ENCODE measurements at regions not wholly inside any gene's neighbourhood (a gene's known extent, or its start where the extent isn't known, plus 50 kb on each side); places are given as distances from the start of the nearest gene placed in this dataset.

DNA sequence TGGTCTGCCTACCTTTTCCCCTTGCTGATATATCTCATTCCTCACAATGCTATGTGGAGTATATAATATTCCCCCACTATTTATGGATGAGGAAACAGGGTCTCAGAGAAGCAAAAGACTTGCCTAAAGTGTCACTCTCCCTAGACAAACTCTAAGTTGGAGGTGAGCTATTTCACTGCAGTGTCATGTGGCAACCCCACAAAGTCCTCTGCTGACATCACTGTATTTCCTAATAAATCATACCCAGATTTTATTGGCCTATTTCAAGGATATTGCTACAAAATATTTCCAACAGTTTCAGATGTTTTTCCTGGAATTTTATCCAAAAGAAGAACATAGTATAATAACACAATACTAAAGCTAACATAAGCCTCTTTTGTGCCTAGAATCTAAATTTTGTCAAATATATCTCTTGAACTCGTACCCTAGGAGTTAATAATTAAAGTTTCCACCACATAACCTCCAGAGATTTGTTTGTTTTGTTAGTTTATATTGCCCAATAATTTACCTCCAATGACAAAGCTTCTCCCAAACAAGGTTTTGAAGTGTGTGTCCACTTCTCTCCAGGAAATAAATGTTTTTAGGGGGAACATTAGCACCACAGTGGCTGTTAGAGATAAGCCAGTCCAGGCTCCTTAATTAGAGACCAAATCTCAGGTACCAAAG, 215.1 kb downstream of the ASCL1 start:
- Histone ChIP-seq H3K4me1 (ENCODE audit: low read length) (no peaks in the 10 kb centered on the region), H3K9me2 (replicated peaks; ENCODE audit: insufficient read depth, low read length) (no peaks in the 10 kb centered on the region), H3F3A (ENCODE audit: insufficient read depth, low read length) (no peaks in the 10 kb centered on the region), H3K27me3 (replicated peaks; ENCODE audit: insufficient read depth, low read length) (no peaks in the 10 kb centered on the region), H3K9ac (ENCODE audit: low read length) (no peak overlapping the region), H3K79me2 (ENCODE audit: low read length) (no peaks in the 10 kb centered on the region), H3K4me2 (ENCODE audit: low read depth, low read length) (no peak overlapping the region), H3K4me3 (ENCODE audit: low read length) (no peak overlapping the region), H2AFZ (ENCODE audit: low read length) (no peak overlapping the region), H4K20me1 (ENCODE audit: insufficient read depth, low read length) (no peaks in the 10 kb centered on the region), H3K36me3 (replicated peaks; ENCODE audit: insufficient read depth, low read length) (no peaks in the 10 kb centered on the region), H3K27ac (ENCODE audit: low read length) (no peak overlapping the region), H3K9me3 (replicated peaks; ENCODE audit: insufficient read depth, low read length) (no peaks in the 10 kb centered on the region)
- TF ChIP-seq CTCF (IDR thresholded peaks at IDR 0.05; ENCODE audit: low read length) (no peak), EZH2 (optimal IDR thresholded peaks at IDR 0.05; ENCODE audit: low read depth, low read length) (no peak), EZH2phosphoT487 (IDR thresholded peaks at IDR 0.05; ENCODE audit: low read length) (no peak)
- no peak for DNase-seq

GRCh38 chr12:103175625-103176024, 218.2 kb downstream of the ASCL1 start:
- H3K4me2 ChIP-seq (ENCODE audit: low read depth, low read length): no peak overlapping the region
- H3K4me1 ChIP-seq (ENCODE audit: low read length): no peaks in the 10 kb centered on the region
- no peaks in the 10 kb centered on the region for H3F3A ChIP-seq (ENCODE audit: insufficient read depth, low read length)
- no peaks in the 10 kb centered on the region for H4K20me1 ChIP-seq (ENCODE audit: insufficient read depth, low read length)
- no peak overlapping the region for H3K9ac ChIP-seq (ENCODE audit: low read length)
- TF ChIP-seq CTCF (IDR thresholded peaks at IDR 0.05; ENCODE audit: low read length) (no peak), EZH2phosphoT487 (IDR thresholded peaks at IDR 0.05; ENCODE audit: low read length) (no peak), EZH2 (optimal IDR thresholded peaks at IDR 0.05; ENCODE audit: low read depth, low read length) (no peak)
- no peaks in the 10 kb centered on the region for H3K79me2 ChIP-seq (ENCODE audit: low read length)
- DNase-seq: no peak
- no peak overlapping the region for H3K4me3 ChIP-seq (ENCODE audit: low read length)
- no peaks in the 10 kb centered on the region for H3K9me2 ChIP-seq (replicated peaks; ENCODE audit: insufficient read depth, low read length)
- H3K27me3 ChIP-seq (replicated peaks; ENCODE audit: insufficient read depth, low read length): no peaks in the 10 kb centered on the region
- no peaks in the 10 kb centered on the region for H3K9me3 ChIP-seq (replicated peaks; ENCODE audit: insufficient read depth, low read length)
- no peak overlapping the region for H2AFZ ChIP-seq (ENCODE audit: low read length)
- H3K36me3 ChIP-seq (replicated peaks; ENCODE audit: insufficient read depth, low read length): no peaks in the 10 kb centered on the region
- no peak overlapping the region for H3K27ac ChIP-seq (ENCODE audit: low read length)

GRCh38 chr12:103177639-103178255, 220.3 kb downstream of the ASCL1 start:
- no peak for TF ChIP-seq EZH2 (optimal IDR thresholded peaks at IDR 0.05; ENCODE audit: low read depth, low read length)
- TF ChIP-seq CTCF (IDR thresholded peaks at IDR 0.05; ENCODE audit: low read length): no peak
- TF ChIP-seq EZH2phosphoT487 (IDR thresholded peaks at IDR 0.05; ENCODE audit: low read length): no peak
- Histone ChIP-seq H4K20me1 (ENCODE audit: insufficient read depth, low read length) (no peaks in the 10 kb centered on the region), H3K79me2 (ENCODE audit: low read length) (no peaks in the 10 kb centered on the region), H3K36me3 (replicated peaks; ENCODE audit: insufficient read depth, low read length) (no peaks in the 10 kb centered on the region), H3F3A (ENCODE audit: insufficient read depth, low read length) (no peaks in the 10 kb centered on the region), H3K4me1 (ENCODE audit: low read length) (no peaks in the 10 kb centered on the region), H3K4me3 (ENCODE audit: low read length) (no peak overlapping the region), H2AFZ (ENCODE audit: low read length) (no peak overlapping the region), H3K9me2 (replicated peaks; ENCODE audit: insufficient read depth, low read length) (no peaks in the 10 kb centered on the region), H3K4me2 (ENCODE audit: low read depth, low read length) (peak overlapping the region; percentile 28; the same call in 1 of the 2 replicates), H3K9ac (ENCODE audit: low read length) (no peak overlapping the region), H3K9me3 (replicated peaks; ENCODE audit: insufficient read depth, low read length) (no peaks in the 10 kb centered on the region), H3K27me3 (replicated peaks; ENCODE audit: insufficient read depth, low read length) (no peaks in the 10 kb centered on the region), H3K27ac (ENCODE audit: low read length) (no peak overlapping the region)
- no peak for DNase-seq

Measured in MM.1S (cell line).